ENCODE measurements at regions not wholly inside any gene's neighbourhood (a gene's known extent, or its start where the extent isn't known, plus 50 kb on each side); places are given as distances from the start of the nearest gene placed in this dataset.

GRCh38 chr20:39381595-39381994, 419.5 kb downstream of the DHX35 start:
- H3K4me1 ChIP-seq (ENCODE audit: control extremely low read depth in 1 of 4, control insufficient read depth in 4 of 4, insufficient read depth in 4 of 4, low read length in 3 of 4) = no peaks in the 10 kb centered on the region
- ChIA-PET POLR2A (no interaction called here), CTCF (no interaction called here)
- H3K27ac ChIP-seq (ENCODE audit: insufficient read depth in 1 of 2, low read depth in 1 of 2, low read length in 2 of 2, poor library complexity in 1 of 2, severe bottlenecking in 2 of 2) = no peak overlapping the region
- no peak overlapping the region for H3K4me3 ChIP-seq (ENCODE audit: control insufficient read depth in 1 of 7, extremely low read depth in 1 of 7, insufficient read depth in 4 of 7, low read depth in 2 of 7, low read length in 6 of 7)
- H3K36me3 ChIP-seq (ENCODE audit: control insufficient read depth in 4 of 4, insufficient read depth in 4 of 4, low read length in 3 of 4) = no peaks in the 10 kb centered on the region
- no peaks in the 10 kb centered on the region for H3K27me3 ChIP-seq (replicated peaks in 2 of 5; ENCODE audit: control insufficient read depth in 4 of 5, insufficient read depth in 5 of 5, low read length in 4 of 5)
- H3K9me3 ChIP-seq (ENCODE audit: control extremely low read depth in 1 of 5, control insufficient read depth in 4 of 5, insufficient read depth in 2 of 5, low read depth in 1 of 5, low read length in 4 of 5) = no peaks in the 10 kb centered on the region
- 66% methylated on average over 3 of the region's 4 CpGs for WGBS (ENCODE audit: insufficient coverage)
- DNase-seq = no peak

GRCh38 chr20:39378776-39379175, 416.6 kb downstream of the DHX35 start:
- DNase-seq = no peak
- Histone ChIP-seq H3K9me3 (ENCODE audit: control extremely low read depth in 1 of 5, control insufficient read depth in 4 of 5, insufficient read depth in 2 of 5, low read depth in 1 of 5, low read length in 4 of 5) (no peaks in the 10 kb centered on the region), H3K4me1 (ENCODE audit: control extremely low read depth in 1 of 4, control insufficient read depth in 4 of 4, insufficient read depth in 4 of 4, low read length in 3 of 4) (no peaks in the 10 kb centered on the region), H3K27ac (ENCODE audit: insufficient read depth in 1 of 2, low read depth in 1 of 2, low read length in 2 of 2, poor library complexity in 1 of 2, severe bottlenecking in 2 of 2) (no peak overlapping the region), H3K27me3 (replicated peaks in 2 of 5; ENCODE audit: control insufficient read depth in 4 of 5, insufficient read depth in 5 of 5, low read length in 4 of 5) (no peaks in the 10 kb centered on the region), H3K4me3 (ENCODE audit: control insufficient read depth in 1 of 7, extremely low read depth in 1 of 7, insufficient read depth in 4 of 7, low read depth in 2 of 7, low read length in 6 of 7) (no peak overlapping the region), H3K36me3 (ENCODE audit: control insufficient read depth in 4 of 4, insufficient read depth in 4 of 4, low read length in 3 of 4) (no peaks in the 10 kb centered on the region)
- ChIA-PET POLR2A (interaction anchor here (0.5 kb wide), 1 partner anchor 1754 kb away, joined by 5 read pairs; no protein-coding TSS in a partner anchor), CTCF (no interaction called here)
- WGBS (ENCODE audit: insufficient coverage) = 72% methylated on average over 3 of the region's 5 CpGs

- WGBS (ENCODE audit: insufficient coverage) = 73% methylated on average over 2 of the region's 4 CpGs
Measured at GRCh38 chr20:39376788-39377187, 414.6 kb downstream of the DHX35 start.

GRCh38 chr20:39364320-39364719, 402.2 kb downstream of the DHX35 start:
- WGBS (ENCODE audit: insufficient coverage) = 89% methylated on average over 2 of the region's 2 CpGs
- CTCF ChIA-PET = no interaction called here
- POLR2A ChIA-PET = no interaction called here

More at GRCh38 chr20:39376788-39377187, 414.6 kb downstream of the DHX35 start:
- Histone ChIP-seq H3K27me3 (replicated peaks in 2 of 5; ENCODE audit: control insufficient read depth in 4 of 5, insufficient read depth in 5 of 5, low read length in 4 of 5) (no peaks in the 10 kb centered on the region), H3K4me1 (ENCODE audit: control extremely low read depth in 1 of 4, control insufficient read depth in 4 of 4, insufficient read depth in 4 of 4, low read length in 3 of 4) (no peaks in the 10 kb centered on the region), H3K27ac (ENCODE audit: insufficient read depth in 1 of 2, low read depth in 1 of 2, low read length in 2 of 2, poor library complexity in 1 of 2, severe bottlenecking in 2 of 2) (no peak overlapping the region), H3K9me3 (ENCODE audit: control extremely low read depth in 1 of 5, control insufficient read depth in 4 of 5, insufficient read depth in 2 of 5, low read depth in 1 of 5, low read length in 4 of 5) (no peaks in the 10 kb centered on the region), H3K4me3 (ENCODE audit: control insufficient read depth in 1 of 7, extremely low read depth in 1 of 7, insufficient read depth in 4 of 7, low read depth in 2 of 7, low read length in 6 of 7) (no peak overlapping the region), H3K36me3 (ENCODE audit: control insufficient read depth in 4 of 4, insufficient read depth in 4 of 4, low read length in 3 of 4) (no peaks in the 10 kb centered on the region)
- ChIA-PET CTCF (no interaction called here), POLR2A (no interaction called here)
- no peak for DNase-seq

GRCh38 chr20:39359981-39360620, 398.0 kb downstream of the DHX35 start:
- ChIA-PET CTCF (no interaction called here), POLR2A (no interaction called here)
- Histone ChIP-seq H3K4me1 (ENCODE audit: control extremely low read depth in 1 of 4, control insufficient read depth in 4 of 4, insufficient read depth in 4 of 4, low read length in 3 of 4) (no peaks in the 10 kb centered on the region), H3K27me3 (replicated peaks in 2 of 5; ENCODE audit: control insufficient read depth in 4 of 5, insufficient read depth in 5 of 5, low read length in 4 of 5) (no peaks in the 10 kb centered on the region), H3K4me3 (ENCODE audit: control insufficient read depth in 1 of 7, extremely low read depth in 1 of 7, insufficient read depth in 4 of 7, low read depth in 2 of 7, low read length in 6 of 7) (no peak overlapping the region), H3K36me3 (ENCODE audit: control insufficient read depth in 4 of 4, insufficient read depth in 4 of 4, low read length in 3 of 4) (no peaks in the 10 kb centered on the region), H3K9me3 (ENCODE audit: control extremely low read depth in 1 of 5, control insufficient read depth in 4 of 5, insufficient read depth in 2 of 5, low read depth in 1 of 5, low read length in 4 of 5) (no peaks in the 10 kb centered on the region), H3K27ac (ENCODE audit: insufficient read depth in 1 of 2, low read depth in 1 of 2, low read length in 2 of 2, poor library complexity in 1 of 2, severe bottlenecking in 2 of 2) (no peak overlapping the region)
- 100% methylated on average over 1 of the region's 4 CpGs for WGBS (ENCODE audit: insufficient coverage)
- DNase-seq = no peak

More at GRCh38 chr20:39364320-39364719, 402.2 kb downstream of the DHX35 start:
- Histone ChIP-seq H3K27ac (ENCODE audit: insufficient read depth in 1 of 2, low read depth in 1 of 2, low read length in 2 of 2, poor library complexity in 1 of 2, severe bottlenecking in 2 of 2) (no peak overlapping the region), H3K4me3 (ENCODE audit: control insufficient read depth in 1 of 7, extremely low read depth in 1 of 7, insufficient read depth in 4 of 7, low read depth in 2 of 7, low read length in 6 of 7) (no peak overlapping the region), H3K36me3 (ENCODE audit: control insufficient read depth in 4 of 4, insufficient read depth in 4 of 4, low read length in 3 of 4) (no peaks in the 10 kb centered on the region), H3K27me3 (replicated peaks in 2 of 5; ENCODE audit: control insufficient read depth in 4 of 5, insufficient read depth in 5 of 5, low read length in 4 of 5) (no peaks in the 10 kb centered on the region), H3K4me1 (ENCODE audit: control extremely low read depth in 1 of 4, control insufficient read depth in 4 of 4, insufficient read depth in 4 of 4, low read length in 3 of 4) (no peaks in the 10 kb centered on the region), H3K9me3 (ENCODE audit: control extremely low read depth in 1 of 5, control insufficient read depth in 4 of 5, insufficient read depth in 2 of 5, low read depth in 1 of 5, low read length in 4 of 5) (no peaks in the 10 kb centered on the region)
- no peak for DNase-seq

GRCh38 chr20:39358052-39358451, 395.9 kb downstream of the DHX35 start:
- H3K27me3 ChIP-seq (replicated peaks in 2 of 5; ENCODE audit: control insufficient read depth in 4 of 5, insufficient read depth in 5 of 5, low read length in 4 of 5) = no peaks in the 10 kb centered on the region
- no peaks in the 10 kb centered on the region for H3K4me1 ChIP-seq (ENCODE audit: control extremely low read depth in 1 of 4, control insufficient read depth in 4 of 4, insufficient read depth in 4 of 4, low read length in 3 of 4)
- no peak overlapping the region for H3K27ac ChIP-seq (ENCODE audit: insufficient read depth in 1 of 2, low read depth in 1 of 2, low read length in 2 of 2, poor library complexity in 1 of 2, severe bottlenecking in 2 of 2)
- DNase-seq = no peak
- no peaks in the 10 kb centered on the region for H3K9me3 ChIP-seq (ENCODE audit: control extremely low read depth in 1 of 5, control insufficient read depth in 4 of 5, insufficient read depth in 2 of 5, low read depth in 1 of 5, low read length in 4 of 5)
- ChIA-PET CTCF (no interaction called here), POLR2A (no interaction called here)
- WGBS (ENCODE audit: insufficient coverage) = 100% methylated on average over 1 of the region's 1 CpG
- H3K4me3 ChIP-seq (ENCODE audit: control insufficient read depth in 1 of 7, extremely low read depth in 1 of 7, insufficient read depth in 4 of 7, low read depth in 2 of 7, low read length in 6 of 7) = no peak overlapping the region
- H3K36me3 ChIP-seq (ENCODE audit: control insufficient read depth in 4 of 4, insufficient read depth in 4 of 4, low read length in 3 of 4) = no peaks in the 10 kb centered on the region

- POLR2A ChIA-PET = no interaction called here
- DNase-seq = no peak
- no peaks in the 10 kb centered on the region for H3K9me3 ChIP-seq (ENCODE audit: control extremely low read depth in 1 of 5, control insufficient read depth in 4 of 5, insufficient read depth in 2 of 5, low read depth in 1 of 5, low read length in 4 of 5)
- no peak overlapping the region for H3K4me3 ChIP-seq (ENCODE audit: control insufficient read depth in 1 of 7, extremely low read depth in 1 of 7, insufficient read depth in 4 of 7, low read depth in 2 of 7, low read length in 6 of 7)
- H3K4me1 ChIP-seq (ENCODE audit: control extremely low read depth in 1 of 4, control insufficient read depth in 4 of 4, insufficient read depth in 4 of 4, low read length in 3 of 4) = no peaks in the 10 kb centered on the region
- H3K27me3 ChIP-seq (replicated peaks in 2 of 5; ENCODE audit: control insufficient read depth in 4 of 5, insufficient read depth in 5 of 5, low read length in 4 of 5) = no peaks in the 10 kb centered on the region
- WGBS (ENCODE audit: insufficient coverage) = 100% methylated on average over 1 of the region's 1 CpG
- H3K36me3 ChIP-seq (ENCODE audit: control insufficient read depth in 4 of 4, insufficient read depth in 4 of 4, low read length in 3 of 4) = no peaks in the 10 kb centered on the region
- no peak overlapping the region for H3K27ac ChIP-seq (ENCODE audit: insufficient read depth in 1 of 2, low read depth in 1 of 2, low read length in 2 of 2, poor library complexity in 1 of 2, severe bottlenecking in 2 of 2)
- CTCF ChIA-PET = no interaction called here
Measured at GRCh38 chr20:39356908-39357307, 394.8 kb downstream of the DHX35 start.

All from common myeloid progenitor, CD34-positive (primary cell).